Right ventricle myocardium inferior (tissue), 1 donor: ENCODE measurements at regions not wholly inside any gene's neighbourhood (a gene's known extent, or its start where the extent isn't known, plus 50 kb on each side); places are given as distances from the start of the nearest gene placed in this dataset.

Source experiments
- ATAC-seq: fragments of 200-7000 bp; cut with Tn5 transposase; one replicate; pipeline ENCODE4 v1.9.1; 2020; ENCODE audit warnings: mild to moderate bottlenecking, moderate library complexity
- DNase-seq: peaks from one replicate; pipeline ENCODE4 v3.0.0; 2021; ENCODE audit errors: missing footprints
- intact Hi-C: fragments of 100-400 bp; cut with DNase I; formaldehyde crosslinking; loops from one replicate; pipeline ENCODE4 v1.11.0; 2022
- donor health status: DM: no; HTN: yes; CAD: no; lungs with severe emphysema.

DNA sequence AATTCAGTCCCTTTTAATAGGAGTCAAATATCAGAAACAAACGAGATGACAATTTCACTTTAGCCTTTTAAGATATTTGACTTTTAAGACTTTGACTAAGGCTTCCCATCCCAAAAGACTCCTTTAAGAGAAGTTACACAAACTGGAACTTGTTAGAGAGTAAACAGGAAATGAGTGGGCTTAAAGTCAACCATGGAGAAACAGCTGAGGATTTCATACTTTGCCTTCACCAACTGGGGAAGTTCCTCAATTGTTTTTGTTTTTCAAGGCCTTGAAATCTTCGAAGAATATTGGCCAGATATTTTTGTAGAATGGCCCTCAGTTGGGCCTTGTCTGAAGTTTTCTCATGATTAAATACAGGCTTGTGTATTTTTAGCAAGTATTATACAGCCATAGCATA is 227.3 kb downstream of the POU4F1 start:
- ATAC-seq (peak; percentile 73), DNase-seq (no peak)
- intact Hi-C loops, result no loop called here

DNA sequence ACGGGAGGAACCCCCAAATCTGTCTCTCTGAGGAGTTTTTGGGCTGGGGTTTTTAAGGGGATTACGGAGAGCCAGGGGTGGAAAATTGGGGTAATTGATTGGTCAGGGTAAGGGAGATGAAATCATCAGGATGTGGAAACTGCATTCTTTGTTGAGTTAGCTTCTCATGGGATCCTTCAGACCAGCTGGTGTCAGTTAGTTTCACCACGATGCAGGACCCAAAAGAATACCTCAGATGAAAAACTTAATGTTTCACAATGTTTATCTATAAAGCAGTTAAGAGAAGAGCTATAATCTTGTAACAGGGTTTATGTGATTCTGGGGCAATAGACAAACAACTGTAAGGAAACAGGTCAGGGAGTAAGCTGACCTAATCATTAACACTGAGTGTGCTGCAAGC is 230.8 kb downstream of the POU4F1 start:
- ATAC-seq (peak; percentile 83), DNase-seq (no peak)
- intact Hi-C loops, result no loop called here

DNA sequence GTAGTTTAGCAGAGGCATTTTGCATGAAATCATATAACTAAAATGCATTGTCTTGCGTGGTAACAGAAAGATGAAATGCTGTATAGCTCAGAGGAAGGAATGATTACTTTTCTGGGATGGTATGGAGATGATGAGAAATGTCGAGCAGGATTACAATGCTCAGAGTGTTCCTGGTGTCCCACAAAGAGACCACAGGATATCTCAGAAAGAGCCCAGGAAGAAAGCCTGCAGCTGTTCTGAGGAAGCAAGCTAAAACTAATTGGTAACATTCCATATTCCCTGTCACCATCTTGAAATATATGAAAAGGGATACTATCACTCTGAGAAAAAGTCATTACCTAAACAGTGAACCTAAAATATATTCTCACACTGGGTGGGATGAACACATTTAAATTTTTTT is 233.1 kb downstream of the POU4F1 start:
- ATAC-seq, result no peak
- DNase-seq, result no peak
- intact Hi-C loops, result no loop called here

DNA sequence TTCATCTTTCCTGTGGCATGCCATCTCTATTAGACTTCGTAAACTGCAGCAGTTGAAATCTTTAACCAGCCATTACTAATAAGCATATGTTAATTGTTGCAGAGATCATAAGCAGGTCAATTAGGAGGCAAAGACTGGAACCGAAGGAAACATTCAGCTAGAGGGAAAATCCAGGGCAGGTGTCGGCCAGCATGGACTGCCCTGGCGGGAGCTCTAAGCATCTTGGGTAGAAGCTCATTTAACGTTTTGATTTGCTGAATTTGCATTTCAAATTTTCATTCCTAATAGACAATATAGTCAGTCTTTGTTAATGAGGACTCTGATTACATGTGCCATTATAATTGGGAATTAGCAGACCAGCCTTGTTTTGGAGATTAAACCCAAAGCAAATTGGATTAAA is 238.6 kb downstream of the POU4F1 start:
- ATAC-seq (no peak), DNase-seq (no peak)
- intact Hi-C loops, result no loop called here

DNA sequence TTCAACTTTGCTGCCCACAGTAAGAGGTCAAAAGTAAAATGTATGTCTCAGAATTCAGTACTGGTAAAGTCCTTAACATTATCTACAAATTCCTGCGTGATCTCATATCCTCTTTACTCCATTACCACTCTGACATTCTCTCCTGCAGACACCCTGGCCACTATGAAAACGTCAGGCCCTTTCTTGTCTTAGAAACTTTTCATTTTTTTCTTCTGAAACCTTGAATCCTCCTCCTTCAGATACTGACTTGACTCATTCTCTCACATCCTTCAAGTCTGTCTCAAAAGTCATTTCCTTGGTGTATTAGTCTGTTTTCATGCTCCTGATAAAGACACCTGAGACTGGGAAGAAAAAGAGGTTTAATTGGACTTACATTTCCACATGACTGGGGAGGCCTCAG is 262.3 kb downstream of the POU4F1 start:
- DNase-seq (no peak), ATAC-seq (no peak)
- intact Hi-C loops, result no loop called here

DNA sequence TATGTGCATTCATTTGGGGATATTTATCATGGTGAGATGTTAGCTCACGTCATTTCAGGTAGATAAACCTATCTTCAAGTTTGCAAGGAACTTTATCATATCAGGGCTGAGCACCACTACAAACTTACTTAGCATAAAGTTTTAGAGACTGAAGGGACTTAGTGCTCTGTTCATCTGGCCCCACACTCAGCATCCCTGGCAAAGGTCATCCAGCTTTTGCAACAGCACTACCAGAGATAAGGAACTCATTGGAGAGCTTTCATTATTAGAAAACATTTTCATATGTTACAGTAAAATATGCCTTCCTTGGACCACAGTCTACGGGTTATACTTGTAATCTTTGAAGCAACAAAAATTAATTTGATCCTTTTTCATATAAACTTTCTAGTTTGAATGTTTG is 263.4 kb downstream of the POU4F1 start:
- DNase-seq (no peak), ATAC-seq (peak; percentile 73)
- intact Hi-C loops, result no loop called here

DNA sequence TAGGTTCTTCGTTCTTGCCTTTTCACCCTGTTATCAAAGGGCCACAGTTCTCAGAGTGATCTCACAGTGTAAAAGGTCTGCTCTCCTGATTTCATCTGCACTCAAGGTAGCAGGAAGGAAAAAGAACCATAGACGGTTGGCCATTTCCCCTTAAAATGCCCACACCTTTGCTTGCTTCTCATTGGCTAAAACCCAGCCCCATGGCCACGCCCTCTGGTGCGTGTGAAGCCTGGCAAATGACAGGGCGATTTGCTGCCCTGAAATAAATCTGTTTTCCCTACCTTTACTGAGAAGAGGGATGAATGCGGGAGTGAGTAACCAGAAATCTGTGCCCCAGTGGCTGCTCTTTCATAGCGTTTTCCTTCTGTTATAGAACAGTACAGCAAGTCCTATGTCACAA is 269.3 kb downstream of the POU4F1 start:
- intact Hi-C loops, result no loop called here
- DNase-seq (no peak), ATAC-seq (no peak)

DNA sequence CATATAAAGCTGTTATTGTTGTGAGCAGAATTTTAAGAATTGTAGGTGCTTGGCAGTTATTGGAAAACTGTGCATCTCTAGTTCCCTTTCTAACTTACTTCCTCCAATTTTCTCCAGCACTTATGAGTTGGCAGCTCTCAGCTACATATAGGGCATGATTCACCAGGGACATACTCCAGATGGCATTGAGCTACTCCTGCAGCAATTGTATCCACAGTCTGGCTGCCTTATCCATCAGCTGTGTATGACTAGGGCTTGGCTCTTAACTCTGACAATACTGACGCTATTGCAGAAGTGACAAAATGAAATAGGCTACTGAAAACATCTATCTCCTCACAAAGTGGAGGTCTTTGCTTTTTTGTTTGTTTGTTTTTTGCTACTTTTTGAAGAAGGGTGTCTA is 276.7 kb downstream of the POU4F1 start:
- ATAC-seq (no peak), DNase-seq (no peak)
- intact Hi-C loops, result no loop called here

DNA sequence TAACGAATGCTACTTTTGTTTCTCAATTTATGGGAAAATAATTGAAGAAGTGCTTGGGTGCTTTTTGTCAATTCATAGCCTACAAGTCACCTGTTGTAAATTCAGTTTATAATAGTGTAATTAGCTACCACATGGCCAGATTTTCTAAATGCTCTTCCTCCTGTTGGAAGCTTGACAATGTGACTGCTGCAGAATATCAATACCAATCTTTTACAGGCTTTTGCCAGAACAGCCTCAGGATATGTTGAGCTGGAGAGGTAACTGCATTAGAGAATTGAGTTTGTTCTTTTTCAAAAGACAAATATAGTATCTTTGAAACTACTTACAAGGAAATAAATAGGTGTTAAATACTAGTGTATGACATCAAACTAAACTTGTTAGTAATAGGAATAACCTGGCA is 277.8 kb downstream of the POU4F1 start:
- no peak for ATAC-seq
- no peak for DNase-seq
- intact Hi-C loops, result no loop called here

DNA sequence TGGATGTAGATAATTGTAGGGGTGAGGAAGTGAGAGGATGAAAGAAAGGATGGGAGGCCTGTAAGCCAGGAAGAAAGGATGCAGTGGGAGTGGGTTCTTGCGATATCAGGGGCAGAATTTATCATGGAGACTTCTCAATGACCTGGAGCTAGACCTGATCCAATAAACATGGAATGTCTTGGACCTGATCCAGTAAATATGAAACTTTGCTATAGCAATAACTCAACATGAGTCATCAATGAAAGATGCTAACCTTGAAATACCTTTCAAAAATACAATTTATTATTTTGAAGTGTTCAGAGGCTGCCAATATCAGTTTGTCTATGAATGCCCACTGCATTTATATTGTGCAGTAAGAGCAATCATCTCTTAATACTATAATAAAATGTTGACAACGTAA is 279.5 kb downstream of the POU4F1 start:
- DNase-seq, result no peak
- no peak for ATAC-seq
- intact Hi-C loops, result no loop called here

DNA sequence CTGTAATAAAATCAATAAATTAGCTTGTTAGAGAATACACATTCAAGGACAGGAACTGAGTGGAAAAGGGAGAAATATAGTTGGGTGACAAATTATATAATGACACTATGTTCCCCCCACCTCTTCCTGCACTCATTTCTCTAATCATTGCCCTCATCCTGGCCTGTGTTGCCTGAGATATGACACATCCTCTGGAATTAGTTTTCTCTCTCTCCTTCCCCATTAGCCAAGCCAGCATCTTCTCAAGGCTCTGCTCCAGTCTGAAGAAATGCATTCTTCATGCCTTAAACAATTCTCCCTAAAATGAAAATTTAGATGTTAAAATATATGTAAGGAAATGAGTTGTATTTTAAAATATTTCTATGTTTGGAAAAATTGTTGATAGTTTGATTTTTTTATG is 280.3 kb downstream of the POU4F1 start:
- no peak for DNase-seq
- intact Hi-C loops, result no loop called here
- no peak for ATAC-seq

DNA sequence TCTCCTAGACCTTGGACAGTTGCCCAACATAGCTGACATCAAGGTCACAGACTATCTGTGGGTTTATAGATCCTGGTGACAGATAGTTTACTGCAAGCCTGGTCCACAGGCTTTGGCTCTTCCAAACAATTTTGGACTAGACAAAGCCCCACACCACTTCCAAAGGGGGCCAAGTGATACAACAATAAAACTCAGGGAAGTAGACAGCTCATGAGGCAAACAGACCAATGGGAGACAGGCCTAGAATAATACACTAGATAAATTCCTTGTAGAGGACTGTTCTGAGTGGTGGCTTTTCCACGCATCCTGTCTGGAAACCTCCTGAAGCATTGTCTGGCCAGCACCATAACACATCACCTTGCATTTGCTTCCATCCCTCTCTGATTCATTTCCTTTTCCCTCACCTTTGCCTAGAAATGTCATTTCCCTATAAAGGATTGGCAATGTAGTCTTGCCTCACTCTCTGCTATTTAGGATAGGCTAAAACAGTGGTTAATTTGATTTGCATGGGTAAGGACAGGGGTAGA is 284.2 kb downstream of the POU4F1 start:
- ATAC-seq, result no peak
- no peak for DNase-seq
- intact Hi-C loops, result loop anchor here (5.0 kb wide), 1 partner anchor 658 kb away; no protein-coding TSS in a partner anchor

DNA sequence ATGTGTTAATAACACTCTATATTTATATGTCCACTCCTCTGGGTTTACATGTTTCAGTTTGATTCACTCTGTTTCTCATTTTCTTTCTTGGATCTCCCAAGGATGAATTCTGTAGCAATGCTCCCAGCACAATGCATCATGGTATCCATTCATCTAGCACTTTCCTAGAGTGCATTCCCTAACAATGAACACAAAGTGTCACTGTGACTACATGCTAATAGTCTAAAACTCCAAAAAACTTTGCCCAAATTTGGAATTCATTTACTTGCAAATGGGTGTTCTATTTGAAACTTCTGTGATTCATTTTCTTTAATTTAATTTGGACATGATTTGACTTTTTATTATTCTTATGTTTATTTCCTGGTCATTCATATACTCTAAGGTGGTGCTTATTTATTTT is 286.3 kb downstream of the POU4F1 start:
- no peak for DNase-seq
- intact Hi-C loops, result loop anchor here (5.0 kb wide), 1 partner anchor 660 kb away; no protein-coding TSS in a partner anchor
- ATAC-seq, result no peak

DNA sequence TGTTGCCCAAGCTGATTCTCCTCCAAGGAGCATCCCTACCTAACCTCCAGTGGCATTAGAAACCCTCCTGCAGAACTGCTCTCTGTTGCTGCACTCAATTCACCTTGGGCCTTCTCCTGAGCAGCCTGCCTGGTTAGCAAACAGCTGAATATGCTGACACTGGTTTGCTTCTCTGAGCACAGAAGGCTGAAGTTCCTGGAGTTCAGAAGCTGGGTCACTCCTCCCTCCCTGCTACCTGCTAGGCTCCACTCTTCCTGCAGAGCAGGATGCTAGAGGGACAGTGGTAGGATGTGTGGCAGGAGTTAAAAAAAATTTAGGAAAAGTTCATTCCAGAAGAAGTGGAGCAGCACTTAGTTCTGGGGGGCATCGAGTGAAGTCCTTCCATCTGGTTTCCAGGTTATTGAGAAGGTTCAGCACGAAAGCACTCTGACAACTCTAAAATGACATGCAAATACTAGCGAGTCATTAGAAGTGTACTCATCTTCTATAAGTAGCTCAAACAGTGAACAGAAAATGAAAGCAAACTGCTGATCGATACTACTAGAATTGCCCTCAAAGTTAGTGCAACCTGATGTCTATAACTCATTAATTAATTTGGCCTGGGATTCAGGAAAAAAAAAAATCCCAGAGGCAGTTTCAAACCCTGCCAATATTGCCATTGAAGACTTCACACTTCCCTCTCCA is 293.7 kb downstream of the POU4F1 start:
- intact Hi-C loops, result no loop called here
- DNase-seq (no peak), ATAC-seq (no peak)

DNA sequence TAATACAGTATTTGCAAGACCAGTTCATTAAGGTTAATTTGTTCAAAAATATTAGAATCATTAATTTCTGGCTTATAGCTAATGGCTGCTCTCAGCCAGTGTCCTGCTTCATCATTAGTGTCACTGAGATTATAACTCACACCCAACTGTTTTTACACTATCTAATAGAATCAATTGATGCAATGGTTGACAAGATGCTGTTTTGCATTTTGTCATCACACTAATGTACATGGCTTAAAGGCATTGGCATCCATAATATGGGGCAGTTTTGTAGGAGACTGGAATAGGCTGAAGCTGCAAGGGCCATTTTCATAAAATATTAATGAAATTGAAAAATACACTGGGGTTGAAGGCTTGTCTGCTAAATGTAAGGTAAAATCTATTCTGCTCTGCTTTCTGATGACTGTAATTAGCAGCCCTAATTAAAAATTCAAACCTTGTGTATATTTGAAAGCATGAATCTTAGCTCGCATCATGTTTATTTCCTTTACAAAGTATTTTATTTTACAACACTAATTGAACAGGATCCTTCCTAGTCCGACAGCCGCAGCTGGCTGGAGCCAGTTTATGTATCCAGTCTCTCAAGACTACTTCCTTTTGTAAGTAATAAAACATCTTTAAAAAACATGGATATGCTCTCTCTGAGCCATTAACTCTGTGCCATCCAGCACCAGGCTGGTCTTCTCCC is 296.7 kb downstream of the POU4F1 start:
- intact Hi-C loops, result no loop called here
- DNase-seq (no peak), ATAC-seq (no peak)

DNA sequence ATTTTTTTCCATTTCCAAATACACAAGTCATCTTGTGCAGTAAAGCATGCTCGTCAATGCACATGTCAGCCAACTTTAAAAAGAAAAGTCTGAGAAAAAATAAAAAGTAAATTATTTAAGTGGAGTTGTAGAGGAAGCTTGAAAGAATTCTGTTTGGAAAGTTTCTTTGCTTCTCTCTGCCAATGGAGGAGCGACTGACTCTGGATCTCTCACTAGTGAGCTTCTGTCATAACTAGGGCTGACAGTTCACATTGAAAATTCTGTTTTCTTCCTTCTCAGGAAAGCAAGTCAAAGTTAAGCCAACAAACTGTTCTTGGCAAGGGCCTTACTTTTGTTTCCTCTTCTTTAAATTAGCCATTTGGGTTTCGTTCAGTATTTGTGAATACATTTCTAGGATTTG is 298.2 kb downstream of the POU4F1 start:
- DNase-seq, result no peak
- ATAC-seq, result no peak
- intact Hi-C loops, result no loop called here

DNA sequence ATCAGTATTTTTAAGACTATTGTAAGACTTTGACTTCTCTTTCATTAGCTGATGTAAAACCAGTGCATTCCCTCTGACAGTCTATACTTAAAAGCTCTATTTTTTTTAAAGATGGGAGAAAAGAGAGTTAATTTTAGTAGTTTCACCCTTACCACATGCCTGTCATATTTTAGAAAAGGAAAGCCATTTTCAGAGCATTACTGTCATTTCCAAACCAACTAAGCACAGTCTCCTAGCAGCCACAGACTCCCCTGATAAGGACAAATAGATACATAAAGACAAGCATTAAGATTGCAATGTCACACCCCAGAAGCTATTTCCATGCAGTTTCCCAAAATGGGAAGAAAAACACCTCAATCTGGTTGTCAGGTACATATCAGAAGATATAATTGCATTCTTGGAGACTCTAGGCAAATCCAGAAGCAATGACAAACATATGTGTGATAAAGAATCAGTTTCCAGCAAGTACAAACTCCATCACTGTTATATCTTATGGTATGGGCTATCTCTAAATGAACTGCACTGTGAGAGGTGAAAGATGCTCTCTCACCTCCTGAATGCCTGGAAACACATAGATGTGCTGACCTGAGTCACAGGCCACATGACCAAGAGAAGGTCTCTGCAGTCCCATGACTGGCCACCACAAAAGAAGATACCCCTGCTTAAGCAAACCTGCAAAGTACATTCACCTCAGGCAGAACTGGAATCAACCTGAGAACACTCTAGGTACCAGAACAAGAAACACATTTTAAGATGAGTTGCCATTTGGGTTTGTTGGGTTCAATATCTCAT is 303.3 kb downstream of the POU4F1 start:
- no peak for ATAC-seq
- no peak for DNase-seq
- intact Hi-C loops, result no loop called here

DNA sequence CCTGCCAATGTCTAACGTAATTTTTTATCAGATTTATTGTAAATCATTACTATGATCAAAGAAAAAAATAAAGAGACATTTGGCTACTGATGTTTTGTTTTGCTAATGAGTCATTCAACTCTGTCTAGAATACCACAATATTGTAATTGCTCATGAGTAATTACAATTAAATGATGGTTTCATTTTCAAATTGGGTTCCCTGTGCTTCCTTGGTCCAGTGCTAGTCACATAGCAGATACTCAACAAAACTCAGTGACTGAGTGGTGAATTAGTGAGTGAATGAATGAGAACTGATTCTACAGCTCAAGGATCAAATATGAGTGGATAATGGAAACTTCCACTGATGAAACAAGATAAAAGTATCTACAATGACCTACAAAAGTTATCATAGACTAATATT is 304.7 kb downstream of the POU4F1 start:
- intact Hi-C loops, result no loop called here
- ATAC-seq, result no peak

DNA sequence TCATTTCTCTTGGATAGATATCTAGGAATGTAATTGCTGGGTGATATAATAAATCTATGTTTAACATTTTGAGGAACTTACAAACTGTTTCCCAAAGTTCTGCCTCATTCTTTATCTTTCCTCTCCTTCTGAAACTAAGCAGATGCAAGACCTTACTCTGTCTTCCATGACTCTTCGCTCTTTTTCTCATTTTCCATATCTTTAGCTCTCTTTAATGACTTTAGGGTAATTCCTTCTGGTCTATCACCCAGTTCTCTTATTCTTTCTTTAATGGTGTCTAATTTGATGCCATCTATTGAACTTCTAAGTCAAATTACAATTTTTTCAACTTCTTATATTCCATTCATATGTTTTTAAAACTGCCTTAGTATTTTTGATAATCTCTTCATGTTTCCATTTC is 316.6 kb downstream of the POU4F1 start:
- intact Hi-C loops, result no loop called here
- ATAC-seq (no peak), DNase-seq (no peak)

More for the DNA sequence above, 304.7 kb downstream of the POU4F1 start:
- DNase-seq, result no peak

DNA sequence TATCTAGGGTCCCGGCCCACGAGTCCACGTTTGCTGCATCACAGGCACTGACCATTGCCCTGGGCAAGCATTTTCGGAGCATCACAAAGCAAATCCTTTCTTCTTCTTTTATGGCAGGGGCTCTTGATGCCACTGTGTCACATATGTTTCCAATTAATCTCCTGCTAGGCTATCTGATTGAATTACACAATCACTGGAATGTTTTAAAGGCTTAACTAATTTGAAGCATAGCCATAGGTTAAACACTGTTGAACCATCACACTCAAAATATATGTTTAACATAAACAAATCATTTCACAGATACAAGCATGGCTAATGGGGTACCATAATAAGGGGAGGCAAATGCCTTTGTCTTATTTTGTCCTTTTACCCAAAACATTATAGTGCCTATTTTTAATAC is 338.3 kb downstream of the POU4F1 start:
- intact Hi-C loops, result no loop called here
- DNase-seq (no peak), ATAC-seq (no peak)
